ENCODE measurements at regions not wholly inside any gene's neighbourhood (a gene's known extent, or its start where the extent isn't known, plus 50 kb on each side); places are given as distances from the start of the nearest gene placed in this dataset.

- no peaks in the 10 kb centered on the region for H3K4me1 ChIP-seq (ENCODE audit: insufficient read depth, low read length, severe bottlenecking)
- no peaks in the 10 kb centered on the region for H3K9me2 ChIP-seq (ENCODE audit: low read depth, low read length)
- no peak overlapping the region for H3K9ac ChIP-seq (ENCODE audit: low read length)
- no peak overlapping the region for H3K4me2 ChIP-seq (ENCODE audit: low read length)
- H2AFZ ChIP-seq (ENCODE audit: low read length) = no peak overlapping the region
- H3K4me3 ChIP-seq (ENCODE audit: low read depth, low read length, poor library complexity, severe bottlenecking) = no peak overlapping the region
- TF ChIP-seq EZH2 (IDR thresholded peaks at IDR 0.05; ENCODE audit: borderline replicate concordance, low read length) (no peak), CTCF (IDR thresholded peaks at IDR 0.05; ENCODE audit: low read length) (no peak)
- H3F3A ChIP-seq (ENCODE audit: insufficient read depth, low read length) = no peaks in the 10 kb centered on the region
- no peaks in the 10 kb centered on the region for H3K9me3 ChIP-seq (ENCODE audit: low read length)
- no peaks in the 10 kb centered on the region for H3K27me3 ChIP-seq (ENCODE audit: insufficient read depth, low read length)
- H3K27ac ChIP-seq (ENCODE audit: low read depth, low read length, poor library complexity, severe bottlenecking) = no peak overlapping the region
- H3K79me2 ChIP-seq (ENCODE audit: insufficient read depth, low read length) = no peaks in the 10 kb centered on the region
- no peaks in the 10 kb centered on the region for H4K20me1 ChIP-seq (ENCODE audit: insufficient read depth, low read length)
- no peaks in the 10 kb centered on the region for H3K36me3 ChIP-seq (ENCODE audit: insufficient read depth, low read length)
These were observed 367.0 kb upstream of the NEGR1 start for GRCh38 chr1:72649211-72649888.

- Histone ChIP-seq H3K4me1 (ENCODE audit: insufficient read depth, low read length, severe bottlenecking) (no peaks in the 10 kb centered on the region), H3K9me2 (ENCODE audit: low read depth, low read length) (no peaks in the 10 kb centered on the region), H4K20me1 (ENCODE audit: insufficient read depth, low read length) (no peaks in the 10 kb centered on the region), H3K4me2 (ENCODE audit: low read length) (no peak overlapping the region), H3K79me2 (ENCODE audit: insufficient read depth, low read length) (no peaks in the 10 kb centered on the region), H3K4me3 (ENCODE audit: low read depth, low read length, poor library complexity, severe bottlenecking) (no peak overlapping the region), H3K9ac (ENCODE audit: low read length) (no peak overlapping the region), H3F3A (ENCODE audit: insufficient read depth, low read length) (no peaks in the 10 kb centered on the region), H3K9me3 (ENCODE audit: low read length) (no peaks in the 10 kb centered on the region), H3K27me3 (ENCODE audit: insufficient read depth, low read length) (no peaks in the 10 kb centered on the region), H2AFZ (ENCODE audit: low read length) (no peak overlapping the region), H3K27ac (ENCODE audit: low read depth, low read length, poor library complexity, severe bottlenecking) (no peak overlapping the region), H3K36me3 (ENCODE audit: insufficient read depth, low read length) (no peaks in the 10 kb centered on the region)
- TF ChIP-seq CTCF (IDR thresholded peaks at IDR 0.05; ENCODE audit: low read length) (no peak), EZH2 (IDR thresholded peaks at IDR 0.05; ENCODE audit: borderline replicate concordance, low read length) (no peak)
These were observed 366.1 kb upstream of the NEGR1 start for GRCh38 chr1:72648465-72648864.

GRCh38 chr1:72643142-72643541 lies 360.8 kb upstream of the NEGR1 start:
- H4K20me1 ChIP-seq (ENCODE audit: insufficient read depth, low read length) = no peaks in the 10 kb centered on the region
- H3K4me3 ChIP-seq (ENCODE audit: low read depth, low read length, poor library complexity, severe bottlenecking) = no peak overlapping the region
- H3K9me3 ChIP-seq (ENCODE audit: low read length) = no peaks in the 10 kb centered on the region
- no peaks in the 10 kb centered on the region for H3K36me3 ChIP-seq (ENCODE audit: insufficient read depth, low read length)
- no peaks in the 10 kb centered on the region for H3K79me2 ChIP-seq (ENCODE audit: insufficient read depth, low read length)
- no peak overlapping the region for H3K4me2 ChIP-seq (ENCODE audit: low read length)
- H3K27ac ChIP-seq (ENCODE audit: low read depth, low read length, poor library complexity, severe bottlenecking) = no peak overlapping the region
- no peak for TF ChIP-seq EZH2 (IDR thresholded peaks at IDR 0.05; ENCODE audit: borderline replicate concordance, low read length)
- TF ChIP-seq CTCF (IDR thresholded peaks at IDR 0.05; ENCODE audit: low read length) = no peak
- H3K9me2 ChIP-seq (ENCODE audit: low read depth, low read length) = no peaks in the 10 kb centered on the region
- no peaks in the 10 kb centered on the region for H3K4me1 ChIP-seq (ENCODE audit: insufficient read depth, low read length, severe bottlenecking)
- H3K27me3 ChIP-seq (ENCODE audit: insufficient read depth, low read length) = no peaks in the 10 kb centered on the region
- no peaks in the 10 kb centered on the region for H3F3A ChIP-seq (ENCODE audit: insufficient read depth, low read length)
- H2AFZ ChIP-seq (ENCODE audit: low read length) = no peak overlapping the region
- H3K9ac ChIP-seq (ENCODE audit: low read length) = no peak overlapping the region

All from OCI-LY1 (cell line).